Upper lobe of right lung (tissue), 1 donor: ENCODE measurements at regions not wholly inside any gene's neighbourhood (a gene's known extent, or its start where the extent isn't known, plus 50 kb on each side); places are given as distances from the start of the nearest gene placed in this dataset.
"Not testable (repeated sequence)": the region's sequence is repeated elsewhere in the genome, so short reads cannot be mapped to it uniquely, and the experiment has no call there.

Source experiments
- ATAC-seq: fragments of 200-7000 bp; cut with Tn5 transposase; one replicate; pipeline ENCODE4 v1.9.1; 2020; ENCODE audit warnings: mild to moderate bottlenecking, moderate library complexity
- DNase-seq: peaks from one replicate; pipeline ENCODE4 v3.0.0-alpha.2; 2020
- H3K27ac ChIP-seq: fragments of 200-600 bp; one replicate; pipeline ENCODE4 v1.8.0; 2022
- H3K27me3 ChIP-seq: fragments of 200-600 bp; one replicate; pipeline ENCODE4 v1.8.0; 2022; ENCODE audit warnings: mild to moderate bottlenecking
- H3K36me3 ChIP-seq: fragments of 200-600 bp; one replicate; pipeline ENCODE4 v1.8.0; 2022
- H3K4me1 ChIP-seq: fragments of 200-600 bp; one replicate; pipeline ENCODE4 v1.8.0; 2022
- H3K4me3 ChIP-seq: fragments of 200-600 bp; one replicate; pipeline ENCODE4 v1.8.0; 2022; ENCODE audit warnings: mild to moderate bottlenecking
- H3K9me3 ChIP-seq: fragments of 200-600 bp; one replicate; pipeline ENCODE4 v1.8.0; 2022
- intact Hi-C: fragments of 100-400 bp; cut with DNase I; formaldehyde crosslinking; loops from one replicate; pipeline ENCODE4 v1.11.0; 2022
- TF ChIP-seq, protein P1 (sequence below): fragments of 200-600 bp; IDR thresholded peaks from one replicate; pipeline ENCODE4 v1.8.0; 2022; ENCODE audit warnings: antibody characterized with exemption
- donor health status: DM: no; HTN: yes; CAD: no; lungs with severe emphysema.

- H3K36me3 ChIP-seq, ATAC-seq, intact Hi-C loops, H3K9me3 ChIP-seq, H3K27me3 ChIP-seq, H3K27ac ChIP-seq, H3K4me1 ChIP-seq, H3K4me3 ChIP-seq, DNase-seq: not testable (repeated sequence)
- TF ChIP-seq, protein P1, sequence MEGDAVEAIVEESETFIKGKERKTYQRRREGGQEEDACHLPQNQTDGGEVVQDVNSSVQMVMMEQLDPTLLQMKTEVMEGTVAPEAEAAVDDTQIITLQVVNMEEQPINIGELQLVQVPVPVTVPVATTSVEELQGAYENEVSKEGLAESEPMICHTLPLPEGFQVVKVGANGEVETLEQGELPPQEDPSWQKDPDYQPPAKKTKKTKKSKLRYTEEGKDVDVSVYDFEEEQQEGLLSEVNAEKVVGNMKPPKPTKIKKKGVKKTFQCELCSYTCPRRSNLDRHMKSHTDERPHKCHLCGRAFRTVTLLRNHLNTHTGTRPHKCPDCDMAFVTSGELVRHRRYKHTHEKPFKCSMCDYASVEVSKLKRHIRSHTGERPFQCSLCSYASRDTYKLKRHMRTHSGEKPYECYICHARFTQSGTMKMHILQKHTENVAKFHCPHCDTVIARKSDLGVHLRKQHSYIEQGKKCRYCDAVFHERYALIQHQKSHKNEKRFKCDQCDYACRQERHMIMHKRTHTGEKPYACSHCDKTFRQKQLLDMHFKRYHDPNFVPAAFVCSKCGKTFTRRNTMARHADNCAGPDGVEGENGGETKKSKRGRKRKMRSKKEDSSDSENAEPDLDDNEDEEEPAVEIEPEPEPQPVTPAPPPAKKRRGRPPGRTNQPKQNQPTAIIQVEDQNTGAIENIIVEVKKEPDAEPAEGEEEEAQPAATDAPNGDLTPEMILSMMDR, result peak; percentile 36
These were observed 278.7 kb downstream of the CAAP1 start for GRCh38 chr9:26613851-26614350.

DNA sequence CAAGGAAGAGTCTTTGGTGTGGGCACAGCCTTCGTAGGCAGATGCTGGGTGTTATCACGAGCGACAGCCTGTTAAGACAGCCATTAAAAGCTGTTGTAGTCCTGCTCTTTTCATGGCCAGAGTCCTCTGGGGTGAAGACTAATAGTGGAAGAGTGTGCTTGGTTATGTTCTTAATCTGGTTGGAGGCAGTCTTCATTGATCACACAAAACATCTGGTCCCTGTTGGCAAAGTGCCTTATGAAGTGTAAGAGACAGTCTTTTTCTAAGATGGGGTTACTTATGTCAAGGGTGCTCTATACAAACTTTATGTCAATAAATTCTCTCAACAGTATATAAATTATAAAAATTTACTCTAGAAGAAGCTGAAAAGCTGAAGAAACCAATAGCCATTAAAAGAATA is 280.4 kb downstream of the CAAP1 start:
- no peaks in the 10 kb centered on the region for H3K27me3 ChIP-seq
- H3K4me1 ChIP-seq, result no peaks in the 10 kb centered on the region
- intact Hi-C loops, result no loop called here
- no peak for DNase-seq
- TF ChIP-seq, protein P1, result no peak
- H3K27ac ChIP-seq, result no peak overlapping the region
- H3K36me3 ChIP-seq, result no peaks in the 10 kb centered on the region
- no peaks in the 10 kb centered on the region for H3K9me3 ChIP-seq
- no peak for ATAC-seq
- H3K4me3 ChIP-seq, result no peak overlapping the region

GRCh38 chr9:26606756-26607155 is 285.8 kb downstream of the CAAP1 start:
- H3K27ac ChIP-seq, result no peak overlapping the region
- TF ChIP-seq, protein P1, result no peak
- no peak for DNase-seq
- no peaks in the 10 kb centered on the region for H3K36me3 ChIP-seq
- intact Hi-C loops, result no loop called here
- no peak for ATAC-seq
- H3K4me3 ChIP-seq, result no peak overlapping the region
- H3K27me3 ChIP-seq, result no peaks in the 10 kb centered on the region
- H3K9me3 ChIP-seq, result no peaks in the 10 kb centered on the region
- H3K4me1 ChIP-seq, result no peaks in the 10 kb centered on the region

GRCh38 chr9:26605367-26605766 is 287.2 kb downstream of the CAAP1 start:
- Histone ChIP-seq H3K27me3 (no peaks in the 10 kb centered on the region), H3K4me3 (no peak overlapping the region), H3K9me3 (no peaks in the 10 kb centered on the region), H3K27ac (no peak overlapping the region), H3K36me3 (no peaks in the 10 kb centered on the region), H3K4me1 (no peaks in the 10 kb centered on the region)
- peak; percentile 61 for DNase-seq
- TF ChIP-seq, protein P1, result no peak
- peak; percentile 96 for ATAC-seq
- intact Hi-C loops, result no loop called here

- H3K27ac ChIP-seq, result no peak overlapping the region
- ATAC-seq (no peak), DNase-seq (no peak)
- no peaks in the 10 kb centered on the region for H3K27me3 ChIP-seq
- TF ChIP-seq, protein P1, result no peak
- no peaks in the 10 kb centered on the region for H3K36me3 ChIP-seq
- intact Hi-C loops, result no loop called here
- H3K9me3 ChIP-seq, result no peaks in the 10 kb centered on the region
- no peaks in the 10 kb centered on the region for H3K4me1 ChIP-seq
- H3K4me3 ChIP-seq, result no peak overlapping the region
These were observed 288.4 kb downstream of the CAAP1 start for GRCh38 chr9:26604076-26604662.

GRCh38 chr9:26603617-26604016 is 289.0 kb downstream of the CAAP1 start:
- no peaks in the 10 kb centered on the region for H3K9me3 ChIP-seq
- ATAC-seq, result no peak
- H3K4me3 ChIP-seq, result no peak overlapping the region
- no peak overlapping the region for H3K27ac ChIP-seq
- DNase-seq, result no peak
- intact Hi-C loops, result no loop called here
- no peaks in the 10 kb centered on the region for H3K27me3 ChIP-seq
- TF ChIP-seq, protein P1, result no peak
- no peaks in the 10 kb centered on the region for H3K4me1 ChIP-seq
- no peaks in the 10 kb centered on the region for H3K36me3 ChIP-seq
